HEK293 (cell line): ENCODE measurements at regions not wholly inside any gene's neighbourhood (a gene's known extent, or its start where the extent isn't known, plus 50 kb on each side); places are given as distances from the start of the nearest gene placed in this dataset.
A peak's percentile ranks its signal among the peaks of the same experiment; 100 is the strongest.

Experiments used
- CTCF ChIA-PET: fragments of 350-600 bp; formaldehyde crosslinking; extraction: SDS; loops from one replicate; lab custom pipeline; 2021; ENCODE audit warnings: antibody characterized with exemption; lab: Yijun Ruan, JAX
- POLR2A ChIA-PET: fragments of 300-600 bp; formaldehyde crosslinking; extraction: SDS; loops from one replicate; lab custom pipeline; 2020; ENCODE audit warnings: antibody characterized with exemption, inconsistent platforms; lab: Yijun Ruan, JAX
- H3K27ac ChIP-seq: fragments of 200-500 bp; sonication (Bioruptor generic); 2 replicates; pipeline ENCODE4 v1.5.1; 2014; ENCODE audit warnings: low read depth, low read length, control low read depth, inconsistent platforms; ENCODE audit errors: extremely low read depth
- H3K36me3 ChIP-seq, 2 experiments: fragments of 200-500 bp in 1 of 2; sonication (Bioruptor generic) in 1 of 2; 1 replicate in 1 of 2; 2 replicates in 1 of 2; pipeline ENCODE4 v1.5.1; 2014 to 2017; ENCODE audit warnings: inconsistent platforms in 2 of 2, low read length in 2 of 2; ENCODE audit not compliant: control insufficient read depth in 2 of 2, insufficient read depth in 1 of 2
- H3K4me1 ChIP-seq: fragments of 200-500 bp; sonication (Bioruptor generic); 2 replicates; pipeline ENCODE4 v1.5.1; 2014; ENCODE audit warnings: mild to moderate bottlenecking, low read length, inconsistent platforms; ENCODE audit not compliant: control insufficient read depth, insufficient read depth
- H3K4me3 ChIP-seq: 2 replicates; pipeline ENCODE4 v1.5.1; 2011; ENCODE audit warnings: low read depth, mild to moderate bottlenecking, control low read depth, low read length, moderate library complexity
- H3K9me3 ChIP-seq: fragments of 200-500 bp; sonication (Bioruptor generic); 2 replicates; pipeline ENCODE4 v1.5.1; 2014; ENCODE audit warnings: low read depth, low read length, inconsistent platforms; ENCODE audit not compliant: control insufficient read depth, insufficient read depth
- BCL11B ChIP-seq: fragments of 450-650 bp; formaldehyde crosslinking; IDR thresholded peaks from 2 replicates; pipeline ENCODE4 v1.5.1; 2016; ENCODE audit warnings: low read depth, missing biosample characterization, missing genetic modification characterization
- KLF1 ChIP-seq: fragments of 450-650 bp; formaldehyde crosslinking; IDR thresholded peaks from 2 replicates; pipeline ENCODE4 v1.5.1; 2016; ENCODE audit warnings: missing biosample characterization, missing genetic modification characterization
- SP2 ChIP-seq: fragments of 450-650 bp; formaldehyde crosslinking; IDR thresholded peaks from 2 replicates; pipeline ENCODE4 v1.5.1; 2016; ENCODE audit warnings: missing biosample characterization, missing genetic modification characterization
- TCF7L2 ChIP-seq: IDR thresholded peaks from 2 replicates; pipeline ENCODE4 v1.6.1; 2011; ENCODE audit warnings: low read depth, mild to moderate bottlenecking, inconsistent platforms, low read length, moderate library complexity, borderline replicate concordance
- ZBTB21 ChIP-seq: fragments of 450-650 bp; formaldehyde crosslinking; IDR thresholded peaks from 2 replicates; pipeline ENCODE4 v1.5.1; 2017; ENCODE audit warnings: missing biosample characterization, missing genetic modification characterization
- ZNF157 ChIP-seq: fragments of 450-650 bp; formaldehyde crosslinking; IDR thresholded peaks from 2 replicates; pipeline ENCODE4 v1.5.1; 2016; ENCODE audit warnings: missing biosample characterization, missing genetic modification characterization
- ZNF184 ChIP-seq: fragments of 450-650 bp; IDR thresholded peaks from 2 replicates; pipeline ENCODE4 v1.5.1; 2018; ENCODE audit warnings: missing biosample characterization, mild to moderate bottlenecking, missing genetic modification characterization
- ZNF266 ChIP-seq: fragments of 450-650 bp; formaldehyde crosslinking; IDR thresholded peaks from 2 replicates; pipeline ENCODE4 v1.5.1; 2016; ENCODE audit warnings: missing biosample characterization, missing genetic modification characterization, low read depth
- ZNF585B ChIP-seq: fragments of 450-650 bp; formaldehyde crosslinking; IDR thresholded peaks from 2 replicates; pipeline ENCODE4 v1.5.1; 2016; ENCODE audit warnings: missing biosample characterization, missing genetic modification characterization
- ZNF596 ChIP-seq: fragments of 450-650 bp; IDR thresholded peaks from 2 replicates; pipeline ENCODE4 v1.5.0; 2018; ENCODE audit warnings: missing biosample characterization, mild to moderate bottlenecking, missing genetic modification characterization, moderate library complexity
- ZNF76 ChIP-seq: fragments of 450-650 bp; formaldehyde crosslinking; IDR thresholded peaks from 2 replicates; pipeline ENCODE4; 2016; ENCODE audit warnings: low read depth, missing biosample characterization, missing genetic modification characterization, borderline replicate concordance
- ZSCAN30 ChIP-seq: fragments of 450-650 bp; IDR thresholded peaks from 2 replicates; pipeline ENCODE4 v1.5.1; 2018; ENCODE audit warnings: missing biosample characterization, mild to moderate bottlenecking, missing genetic modification characterization, moderate library complexity
- TF ChIP-seq, protein P1 (sequence below): fragments of 450-650 bp; formaldehyde crosslinking; conservative IDR thresholded peaks from 2 replicates; pipeline ENCODE4 v1.5.1; 2016; ENCODE audit warnings: low read depth, missing biosample characterization, missing genetic modification characterization
- TF ChIP-seq, protein P2 (sequence below): fragments of 450-650 bp; formaldehyde crosslinking; IDR thresholded peaks from 2 replicates; pipeline ENCODE4 v1.5.1; 2017; ENCODE audit warnings: missing biosample characterization, missing genetic modification characterization
- TF ChIP-seq, protein P3 (sequence below): fragments of 450-650 bp; formaldehyde crosslinking; IDR thresholded peaks from 2 replicates; pipeline ENCODE4 v1.5.1; 2016; ENCODE audit warnings: missing biosample characterization, missing genetic modification characterization
- TF ChIP-seq, protein P4 (sequence below): fragments of 450-650 bp; IDR thresholded peaks from 2 replicates; pipeline ENCODE4 v1.5.1; 2018; ENCODE audit warnings: missing biosample characterization, mild to moderate bottlenecking, missing genetic modification characterization
- TF ChIP-seq, protein P5 (sequence below): fragments of 450-650 bp; formaldehyde crosslinking; IDR thresholded peaks from 2 replicates; pipeline ENCODE4 v1.5.1; 2016; ENCODE audit warnings: missing biosample characterization, missing genetic modification characterization
- TF ChIP-seq, protein P6 (sequence below): fragments of 450-650 bp; formaldehyde crosslinking; IDR thresholded peaks from 2 replicates; pipeline ENCODE4 v1.5.1; 2017; ENCODE audit warnings: missing biosample characterization, missing genetic modification characterization

DNA sequence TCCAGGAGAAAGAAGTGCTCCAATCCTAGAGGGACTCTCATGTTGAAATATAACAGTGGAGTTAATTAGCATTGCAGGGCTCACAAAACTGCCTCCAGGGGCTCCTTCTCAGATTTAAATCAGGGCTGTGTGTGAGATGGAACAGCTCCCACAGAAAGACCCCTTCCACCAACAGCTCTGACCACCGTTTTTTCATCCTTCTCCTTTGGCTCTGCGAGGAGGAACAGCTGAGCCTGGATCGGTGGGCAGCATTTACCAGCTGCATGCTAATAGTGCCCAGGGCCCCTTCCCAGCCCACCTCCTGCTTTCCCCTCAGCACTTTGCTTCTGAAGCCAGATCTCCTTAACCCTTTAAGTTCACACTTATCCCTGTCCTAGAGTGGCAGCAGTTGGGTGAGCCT, 119.2 kb upstream of the UBE2E1 start (continued):
- TF ChIP-seq TCF7L2 (no peak), ZNF585B (tag by site-specific recombination) (no peak), BCL11B (tag by site-specific recombination) (no peak), SP2 (tag by site-specific recombination) (no peak), ZNF76 (no peak)
- TF ChIP-seq, protein P1, sequence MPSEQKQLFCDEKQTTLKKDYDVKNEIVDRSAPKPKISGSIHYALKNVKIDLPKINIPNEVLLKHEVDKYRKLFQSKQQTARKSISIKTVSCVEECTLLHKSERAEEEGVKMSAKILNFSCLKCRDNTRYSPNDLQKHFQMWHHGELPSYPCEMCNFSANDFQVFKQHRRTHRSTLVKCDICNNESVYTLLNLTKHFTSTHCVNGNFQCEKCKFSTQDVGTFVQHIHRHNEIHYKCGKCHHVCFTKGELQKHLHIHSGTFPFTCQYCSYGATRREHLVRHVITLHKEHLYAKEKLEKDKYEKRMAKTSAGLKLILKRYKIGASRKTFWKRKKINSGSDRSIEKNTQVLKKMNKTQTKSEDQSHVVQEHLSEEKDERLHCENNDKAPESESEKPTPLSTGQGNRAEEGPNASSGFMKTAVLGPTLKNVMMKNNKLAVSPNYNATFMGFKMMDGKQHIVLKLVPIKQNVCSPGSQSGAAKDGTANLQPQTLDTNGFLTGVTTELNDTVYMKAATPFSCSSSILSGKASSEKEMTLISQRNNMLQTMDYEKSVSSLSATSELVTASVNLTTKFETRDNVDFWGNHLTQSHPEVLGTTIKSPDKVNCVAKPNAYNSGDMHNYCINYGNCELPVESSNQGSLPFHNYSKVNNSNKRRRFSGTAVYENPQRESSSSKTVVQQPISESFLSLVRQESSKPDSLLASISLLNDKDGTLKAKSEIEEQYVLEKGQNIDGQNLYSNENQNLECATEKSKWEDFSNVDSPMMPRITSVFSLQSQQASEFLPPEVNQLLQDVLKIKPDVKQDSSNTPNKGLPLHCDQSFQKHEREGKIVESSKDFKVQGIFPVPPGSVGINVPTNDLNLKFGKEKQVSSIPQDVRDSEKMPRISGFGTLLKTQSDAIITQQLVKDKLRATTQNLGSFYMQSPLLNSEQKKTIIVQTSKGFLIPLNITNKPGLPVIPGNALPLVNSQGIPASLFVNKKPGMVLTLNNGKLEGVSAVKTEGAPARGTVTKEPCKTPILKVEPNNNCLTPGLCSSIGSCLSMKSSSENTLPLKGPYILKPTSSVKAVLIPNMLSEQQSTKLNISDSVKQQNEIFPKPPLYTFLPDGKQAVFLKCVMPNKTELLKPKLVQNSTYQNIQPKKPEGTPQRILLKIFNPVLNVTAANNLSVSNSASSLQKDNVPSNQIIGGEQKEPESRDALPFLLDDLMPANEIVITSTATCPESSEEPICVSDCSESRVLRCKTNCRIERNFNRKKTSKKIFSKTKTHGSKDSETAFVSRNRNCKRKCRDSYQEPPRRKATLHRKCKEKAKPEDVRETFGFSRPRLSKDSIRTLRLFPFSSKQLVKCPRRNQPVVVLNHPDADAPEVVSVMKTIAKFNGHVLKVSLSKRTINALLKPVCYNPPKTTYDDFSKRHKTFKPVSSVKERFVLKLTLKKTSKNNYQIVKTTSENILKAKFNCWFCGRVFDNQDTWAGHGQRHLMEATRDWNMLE: no peak
- TF ChIP-seq, protein P2, sequence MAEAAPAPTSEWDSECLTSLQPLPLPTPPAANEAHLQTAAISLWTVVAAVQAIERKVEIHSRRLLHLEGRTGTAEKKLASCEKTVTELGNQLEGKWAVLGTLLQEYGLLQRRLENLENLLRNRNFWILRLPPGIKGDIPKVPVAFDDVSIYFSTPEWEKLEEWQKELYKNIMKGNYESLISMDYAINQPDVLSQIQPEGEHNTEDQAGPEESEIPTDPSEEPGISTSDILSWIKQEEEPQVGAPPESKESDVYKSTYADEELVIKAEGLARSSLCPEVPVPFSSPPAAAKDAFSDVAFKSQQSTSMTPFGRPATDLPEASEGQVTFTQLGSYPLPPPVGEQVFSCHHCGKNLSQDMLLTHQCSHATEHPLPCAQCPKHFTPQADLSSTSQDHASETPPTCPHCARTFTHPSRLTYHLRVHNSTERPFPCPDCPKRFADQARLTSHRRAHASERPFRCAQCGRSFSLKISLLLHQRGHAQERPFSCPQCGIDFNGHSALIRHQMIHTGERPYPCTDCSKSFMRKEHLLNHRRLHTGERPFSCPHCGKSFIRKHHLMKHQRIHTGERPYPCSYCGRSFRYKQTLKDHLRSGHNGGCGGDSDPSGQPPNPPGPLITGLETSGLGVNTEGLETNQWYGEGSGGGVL (tag by site-specific recombination): no peak
- TF ChIP-seq, protein P3, sequence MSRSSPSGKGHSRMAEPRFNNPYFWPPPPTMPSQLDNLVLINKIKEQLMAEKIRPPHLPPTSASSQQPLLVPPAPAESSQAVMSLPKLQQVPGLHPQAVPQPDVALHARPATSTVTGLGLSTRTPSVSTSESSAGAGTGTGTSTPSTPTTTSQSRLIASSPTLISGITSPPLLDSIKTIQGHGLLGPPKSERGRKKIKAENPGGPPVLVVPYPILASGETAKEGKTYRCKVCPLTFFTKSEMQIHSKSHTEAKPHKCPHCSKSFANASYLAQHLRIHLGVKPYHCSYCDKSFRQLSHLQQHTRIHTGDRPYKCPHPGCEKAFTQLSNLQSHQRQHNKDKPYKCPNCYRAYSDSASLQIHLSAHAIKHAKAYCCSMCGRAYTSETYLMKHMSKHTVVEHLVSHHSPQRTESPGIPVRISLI (tag by site-specific recombination): no peak

DNA sequence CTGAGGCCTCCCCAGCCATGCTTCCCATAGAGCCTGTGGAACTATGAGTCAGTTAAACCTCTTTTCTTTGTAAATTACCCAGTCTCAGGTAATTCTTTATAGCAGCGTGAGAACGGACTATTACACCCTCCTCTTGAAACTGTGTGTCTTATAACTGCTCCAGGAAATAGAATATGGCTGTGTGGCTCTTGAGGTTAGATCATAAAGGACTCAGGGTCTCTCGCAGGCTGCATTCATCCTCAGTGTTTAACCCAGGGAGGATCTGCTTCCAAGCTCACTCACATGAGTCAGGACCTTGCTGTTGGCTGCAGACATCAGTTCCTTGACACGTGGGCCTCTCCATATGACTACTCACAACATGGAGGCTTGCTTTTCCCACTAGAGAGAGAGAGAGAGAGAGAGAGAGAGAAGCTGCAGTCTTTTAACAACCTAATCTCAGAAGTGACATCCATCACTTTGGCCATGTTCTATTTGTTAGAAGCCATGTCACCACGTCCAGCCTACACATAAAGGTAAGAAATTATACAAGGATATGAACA, 114.3 kb upstream of the UBE2E1 start:
- POLR2A ChIA-PET: no interaction called here
- TF ChIP-seq ZNF266: no peak
- peak; percentile 53; the same call in 1 of the 2 replicates for TF ChIP-seq ZNF596 (tag by site-specific recombination)
- no peak overlapping the region for H3K27ac ChIP-seq
- CTCF ChIA-PET: interaction anchor here (1.1 kb wide), 1 partner anchor 19 kb away, joined by 3 read pairs; no protein-coding TSS in a partner anchor
- no peaks in the 10 kb centered on the region for H3K9me3 ChIP-seq
- no peak overlapping the region for H3K4me3 ChIP-seq
- peaks cover 4% of the 10 kb centered on the region; the same call in 1 of the 2 replicates for H3K4me1 ChIP-seq
- H3K36me3 ChIP-seq: no peaks in the 10 kb centered on the region

DNA sequence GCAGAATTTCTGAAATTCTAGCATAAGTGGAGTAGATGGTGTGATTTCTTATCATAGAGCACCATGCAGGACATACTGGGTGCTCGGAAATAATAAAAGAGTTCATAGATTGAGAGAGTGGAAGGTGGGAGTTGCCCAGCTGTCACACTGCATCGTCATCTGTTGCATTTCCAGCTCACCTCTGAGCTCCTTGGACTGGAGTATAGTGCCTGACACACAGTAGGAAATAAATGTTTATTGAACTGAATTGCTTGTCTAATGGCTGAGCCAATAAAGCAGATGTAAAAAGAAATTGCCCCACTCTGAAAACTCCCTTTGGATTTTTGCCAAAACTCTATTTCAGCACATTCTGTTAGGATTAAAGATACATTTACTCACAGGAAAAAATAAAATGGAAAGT, 108.9 kb upstream of the UBE2E1 start:
- H3K4me1 ChIP-seq: no peaks in the 10 kb centered on the region
- no peaks in the 10 kb centered on the region for H3K9me3 ChIP-seq
- no peaks in the 10 kb centered on the region for H3K36me3 ChIP-seq
- H3K4me3 ChIP-seq: no peak overlapping the region
- CTCF ChIA-PET: interaction anchor here (0.5 kb wide), 1 partner anchor 21 kb away, joined by 3 read pairs; no protein-coding TSS in a partner anchor
- no peak for TF ChIP-seq KLF1 (tag by site-specific recombination)
- TF ChIP-seq, protein P4, sequence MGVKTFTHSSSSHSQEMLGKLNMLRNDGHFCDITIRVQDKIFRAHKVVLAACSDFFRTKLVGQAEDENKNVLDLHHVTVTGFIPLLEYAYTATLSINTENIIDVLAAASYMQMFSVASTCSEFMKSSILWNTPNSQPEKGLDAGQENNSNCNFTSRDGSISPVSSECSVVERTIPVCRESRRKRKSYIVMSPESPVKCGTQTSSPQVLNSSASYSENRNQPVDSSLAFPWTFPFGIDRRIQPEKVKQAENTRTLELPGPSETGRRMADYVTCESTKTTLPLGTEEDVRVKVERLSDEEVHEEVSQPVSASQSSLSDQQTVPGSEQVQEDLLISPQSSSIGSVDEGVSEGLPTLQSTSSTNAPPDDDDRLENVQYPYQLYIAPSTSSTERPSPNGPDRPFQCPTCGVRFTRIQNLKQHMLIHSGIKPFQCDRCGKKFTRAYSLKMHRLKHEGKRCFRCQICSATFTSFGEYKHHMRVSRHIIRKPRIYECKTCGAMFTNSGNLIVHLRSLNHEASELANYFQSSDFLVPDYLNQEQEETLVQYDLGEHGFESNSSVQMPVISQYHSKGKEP (tag by site-specific recombination): 0 out of 2 replicates have a peak, but pooled peaks have one; percentile 23
- no peak for TF ChIP-seq ZNF157
- TF ChIP-seq ZBTB21 (tag by site-specific recombination): no peak
- no peak for TF ChIP-seq ZNF184 (tag by site-specific recombination)
- TF ChIP-seq, protein P5, sequence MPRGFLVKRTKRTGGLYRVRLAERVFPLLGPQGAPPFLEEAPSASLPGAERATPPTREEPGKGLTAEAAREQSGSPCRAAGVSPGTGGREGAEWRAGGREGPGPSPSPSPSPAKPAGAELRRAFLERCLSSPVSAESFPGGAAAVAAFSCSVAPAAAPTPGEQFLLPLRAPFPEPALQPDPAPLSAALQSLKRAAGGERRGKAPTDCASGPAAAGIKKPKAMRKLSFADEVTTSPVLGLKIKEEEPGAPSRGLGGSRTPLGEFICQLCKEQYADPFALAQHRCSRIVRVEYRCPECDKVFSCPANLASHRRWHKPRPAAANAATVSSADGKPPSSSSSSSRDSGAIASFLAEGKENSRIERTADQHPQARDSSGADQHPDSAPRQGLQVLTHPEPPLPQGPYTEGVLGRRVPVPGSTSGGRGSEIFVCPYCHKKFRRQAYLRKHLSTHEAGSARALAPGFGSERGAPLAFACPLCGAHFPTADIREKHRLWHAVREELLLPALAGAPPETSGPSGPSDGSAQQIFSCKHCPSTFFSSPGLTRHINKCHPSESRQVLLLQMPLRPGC (tag by site-specific recombination): no peak
- TF ChIP-seq, protein P6, sequence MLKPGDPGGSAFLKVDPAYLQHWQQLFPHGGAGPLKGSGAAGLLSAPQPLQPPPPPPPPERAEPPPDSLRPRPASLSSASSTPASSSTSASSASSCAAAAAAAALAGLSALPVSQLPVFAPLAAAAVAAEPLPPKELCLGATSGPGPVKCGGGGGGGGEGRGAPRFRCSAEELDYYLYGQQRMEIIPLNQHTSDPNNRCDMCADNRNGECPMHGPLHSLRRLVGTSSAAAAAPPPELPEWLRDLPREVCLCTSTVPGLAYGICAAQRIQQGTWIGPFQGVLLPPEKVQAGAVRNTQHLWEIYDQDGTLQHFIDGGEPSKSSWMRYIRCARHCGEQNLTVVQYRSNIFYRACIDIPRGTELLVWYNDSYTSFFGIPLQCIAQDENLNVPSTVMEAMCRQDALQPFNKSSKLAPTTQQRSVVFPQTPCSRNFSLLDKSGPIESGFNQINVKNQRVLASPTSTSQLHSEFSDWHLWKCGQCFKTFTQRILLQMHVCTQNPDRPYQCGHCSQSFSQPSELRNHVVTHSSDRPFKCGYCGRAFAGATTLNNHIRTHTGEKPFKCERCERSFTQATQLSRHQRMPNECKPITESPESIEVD (tag by site-specific recombination): peak; percentile 72
- TF ChIP-seq ZSCAN30 (tag by site-specific recombination): peak; percentile 64; the same call in 1 of the 2 replicates
- POLR2A ChIA-PET: no interaction called here
- no peak overlapping the region for H3K27ac ChIP-seq
